ENCODE measurements at regions not wholly inside any gene's neighbourhood (a gene's known extent, or its start where the extent isn't known, plus 50 kb on each side); places are given as distances from the start of the nearest gene placed in this dataset.
"Not testable (repeated sequence)": the region's sequence is repeated elsewhere in the genome, so short reads cannot be mapped to it uniquely, and the experiment has no call there.

- intact Hi-C loops (cut with DNase I): no loop called here
Observed at GRCh38 chr6:164795056-164795815, 514.2 kb downstream of the C6orf118 start.

DNA sequence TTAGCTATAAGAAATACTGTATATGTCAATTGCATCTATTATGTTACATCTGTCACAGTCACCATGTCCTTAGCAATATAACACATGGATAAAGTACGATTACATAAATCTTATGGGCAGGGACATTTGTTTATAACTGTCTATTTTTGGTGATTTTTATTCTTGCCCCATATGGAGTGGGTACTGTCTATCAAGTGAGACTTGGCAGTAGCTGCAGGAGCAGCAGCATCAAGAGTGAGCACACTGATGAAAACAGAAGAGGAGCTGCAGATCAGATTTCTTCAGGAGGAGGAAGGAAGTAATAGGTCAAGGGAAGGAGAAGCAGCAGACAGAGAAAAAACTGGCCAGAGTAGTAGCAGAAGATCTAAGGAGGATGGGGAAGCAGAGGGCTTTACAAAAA lies 516.7 kb downstream of the C6orf118 start:
- intact Hi-C loops (cut with DNase I): no loop called here
- DNase-seq (ENCODE audit: missing footprints) (no peak), ATAC-seq (no peak)

More at GRCh38 chr6:164795056-164795815, 514.2 kb downstream of the C6orf118 start:
- no peak for ATAC-seq
- DNase-seq (ENCODE audit: missing footprints): no peak

GRCh38 chr6:164791498-164791897 lies 517.9 kb downstream of the C6orf118 start:
- ATAC-seq: no peak
- no peak for DNase-seq (ENCODE audit: missing footprints)
- intact Hi-C loops (cut with DNase I): no loop called here

DNA sequence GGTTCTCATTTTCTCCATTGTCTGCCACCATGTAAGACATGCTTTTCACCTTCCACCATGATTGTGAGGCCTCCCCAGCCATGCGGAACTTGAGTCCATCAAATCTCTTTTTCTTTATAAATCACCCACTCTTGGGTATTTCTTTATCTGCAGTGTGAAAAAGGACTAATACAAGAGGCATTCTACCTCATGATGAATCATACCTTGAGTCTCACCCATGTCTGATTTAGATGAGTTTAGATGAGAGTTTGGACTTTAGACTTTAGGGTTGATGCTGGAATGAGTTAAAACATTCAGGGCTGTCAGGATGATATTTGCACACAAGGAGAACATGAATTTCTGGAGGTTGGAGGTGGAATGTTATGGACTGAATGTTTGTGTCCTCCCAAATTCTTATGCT lies 545.6 kb downstream of the C6orf118 start:
- intact Hi-C loops (cut with DNase I): no loop called here
- ATAC-seq (no peak), DNase-seq (ENCODE audit: missing footprints) (no peak)

GRCh38 chr6:164757451-164757850 lies 552.0 kb downstream of the C6orf118 start:
- DNase-seq (ENCODE audit: missing footprints): no peak
- intact Hi-C loops (cut with DNase I): no loop called here
- ATAC-seq: no peak

DNA sequence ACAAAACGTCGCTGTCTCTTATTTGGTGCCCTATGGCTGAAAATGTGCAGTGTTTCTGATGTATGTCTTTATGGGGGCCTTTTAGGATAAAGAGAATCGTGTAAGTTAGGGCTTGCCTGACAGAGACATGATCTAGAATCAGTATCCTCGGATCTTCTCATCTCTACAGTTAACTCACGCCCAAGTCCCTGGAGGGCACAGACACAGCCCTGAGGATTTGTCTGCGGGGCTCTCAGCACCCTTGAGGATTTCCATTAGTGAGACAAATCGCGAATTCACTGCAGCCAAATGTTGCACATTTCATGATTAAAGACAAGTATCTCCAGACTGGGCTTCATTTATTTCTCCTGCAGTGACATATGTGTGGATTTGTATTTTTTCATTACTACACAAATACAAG lies 552.7 kb downstream of the C6orf118 start:
- DNase-seq (ENCODE audit: missing footprints) (no peak), ATAC-seq (no peak)
- intact Hi-C loops (cut with DNase I): no loop called here

DNA sequence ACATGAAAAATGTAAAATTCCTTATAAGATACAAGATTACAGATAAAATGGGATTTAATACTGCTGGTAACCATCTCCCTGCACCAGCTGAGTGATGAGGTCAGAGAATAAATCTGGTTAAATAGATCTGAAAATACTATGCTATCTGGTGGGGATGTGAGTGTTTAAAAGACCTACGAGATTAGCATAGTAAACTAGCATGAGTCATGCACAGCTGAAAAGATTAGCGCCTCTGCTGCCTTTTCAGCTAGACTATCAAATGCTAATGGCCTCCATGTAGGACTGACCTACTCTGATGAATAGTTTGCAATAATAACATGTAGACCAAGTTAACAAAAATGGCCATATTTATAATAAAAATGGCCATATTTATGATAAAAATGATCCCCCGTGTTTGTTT lies 553.3 kb downstream of the C6orf118 start:
- DNase-seq (ENCODE audit: missing footprints) (no peak), ATAC-seq (no peak)
- intact Hi-C loops (cut with DNase I): no loop called here

- DNase-seq (ENCODE audit: missing footprints) (no peak), ATAC-seq (no peak)
- intact Hi-C loops (cut with DNase I): no loop called here
Observed at GRCh38 chr6:164753517-164753916, 555.9 kb downstream of the C6orf118 start.

- intact Hi-C loops (cut with DNase I): no loop called here
- no peak for ATAC-seq
Observed at GRCh38 chr6:164751395-164751794, 558.0 kb downstream of the C6orf118 start.

DNA sequence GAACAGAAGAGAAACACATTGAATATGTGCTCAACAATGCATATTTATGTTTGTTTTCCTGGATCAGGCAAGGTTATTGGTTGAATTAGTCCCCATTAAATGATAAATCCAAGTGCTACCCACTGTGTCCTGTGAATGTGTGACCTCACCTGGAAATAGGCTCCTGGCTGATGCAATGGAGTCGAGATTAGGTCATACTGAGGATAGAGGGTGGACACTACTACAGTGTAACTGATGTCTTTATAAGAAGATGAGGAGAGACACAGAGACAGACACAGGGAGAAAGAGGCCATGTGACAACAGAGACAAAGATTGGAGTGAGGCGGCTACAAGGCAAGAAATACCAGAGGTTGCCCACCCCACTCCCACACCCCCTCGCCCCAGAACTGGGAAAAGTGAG lies 559.3 kb downstream of the C6orf118 start:
- intact Hi-C loops (cut with DNase I): no loop called here
- ATAC-seq (no peak), DNase-seq (ENCODE audit: missing footprints) (no peak)

More at GRCh38 chr6:164751395-164751794, 558.0 kb downstream of the C6orf118 start:
- DNase-seq (ENCODE audit: missing footprints): no peak

DNA sequence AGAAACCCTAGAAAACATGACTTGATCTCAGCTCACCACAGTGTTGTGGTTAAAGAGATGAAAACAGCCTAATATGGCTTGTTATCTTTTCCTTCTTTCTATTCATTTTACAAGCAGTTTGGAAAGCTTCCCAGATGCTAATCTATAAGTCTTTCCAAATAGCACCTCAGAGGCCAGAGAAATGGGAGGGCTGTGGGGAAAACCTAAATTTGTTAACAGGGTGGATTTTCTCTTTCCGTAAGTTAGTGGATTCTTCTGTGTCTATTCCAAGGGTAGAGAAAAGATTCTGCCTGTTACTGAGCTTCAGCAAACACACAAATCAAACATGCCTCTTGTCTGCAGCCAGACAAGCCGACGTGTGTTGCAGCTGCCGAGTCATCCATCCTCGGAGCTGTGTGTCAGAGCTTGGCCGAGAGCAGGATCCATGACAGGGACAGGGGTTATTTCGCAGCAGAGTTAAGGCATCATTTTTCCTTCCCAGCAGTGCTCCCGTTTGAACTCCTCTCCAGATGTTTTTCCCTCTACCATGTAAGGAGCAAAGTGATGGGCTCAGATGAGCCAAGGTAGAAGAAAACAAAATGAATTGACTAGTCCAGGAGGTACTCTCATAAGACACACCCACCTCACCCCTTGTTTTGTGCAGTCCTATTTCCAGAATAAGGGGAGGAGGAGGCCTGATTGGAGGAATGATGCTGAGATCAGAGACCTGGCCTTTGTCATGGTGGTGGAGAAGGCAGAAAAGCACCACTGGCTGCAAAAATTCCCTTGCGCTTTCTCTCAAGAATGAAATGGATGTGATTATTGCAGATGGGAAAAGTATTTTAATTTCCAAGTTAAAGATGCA lies 560.0 kb downstream of the C6orf118 start:
- no peak for DNase-seq (ENCODE audit: missing footprints)
- no peak for ATAC-seq
- intact Hi-C loops (cut with DNase I): no loop called here

- DNase-seq (ENCODE audit: missing footprints) (no peak), ATAC-seq (no peak)
- intact Hi-C loops (cut with DNase I): no loop called here
Observed at GRCh38 chr6:164744301-164744700, 565.1 kb downstream of the C6orf118 start.

DNA sequence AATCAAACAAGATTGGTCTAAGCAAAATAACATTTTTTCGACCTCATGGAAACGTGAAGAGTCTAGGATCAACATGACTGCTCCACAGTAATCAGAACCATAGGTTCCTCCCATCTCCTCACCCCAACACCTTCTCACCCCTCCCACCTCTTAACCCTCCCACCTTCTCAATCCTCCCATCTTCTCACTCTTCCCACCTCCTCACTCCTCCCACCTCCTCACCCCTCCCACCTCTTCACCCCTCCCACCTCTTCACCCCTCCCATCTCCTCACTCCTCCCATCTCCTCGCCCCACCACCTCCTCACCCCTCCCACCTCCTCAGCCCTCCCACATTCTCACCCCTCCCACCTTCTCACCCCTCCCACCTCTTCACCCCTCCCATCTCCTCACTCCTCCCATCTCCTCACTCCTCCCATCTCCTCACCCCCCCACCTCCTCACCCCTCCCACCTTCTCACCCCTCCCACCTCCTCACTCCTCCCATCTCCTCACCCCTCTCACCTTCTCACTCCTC lies 567.4 kb downstream of the C6orf118 start:
- DNase-seq (ENCODE audit: missing footprints) (no peak), ATAC-seq (no peak)
- intact Hi-C loops (cut with DNase I): no loop called here

DNA sequence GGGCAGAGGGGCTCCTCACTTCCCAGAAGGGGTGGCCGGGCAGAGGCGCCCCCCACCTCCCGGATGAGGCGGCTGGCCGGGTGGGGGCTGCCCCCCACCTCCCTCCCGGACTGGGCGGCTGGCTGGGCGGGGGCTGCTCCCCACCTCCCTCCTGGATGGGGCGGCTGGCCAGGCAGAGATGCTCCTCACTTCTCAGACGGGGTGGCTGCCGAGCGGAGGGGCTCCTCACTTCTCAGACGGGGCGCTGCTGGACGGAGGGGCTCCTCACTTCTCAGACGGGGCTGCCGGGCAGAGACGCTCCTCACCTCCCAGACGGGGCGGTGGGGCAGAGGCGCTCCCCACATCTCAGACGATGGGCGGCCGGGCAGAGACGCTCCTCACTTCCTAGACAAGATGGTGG lies 573.3 kb downstream of the C6orf118 start:
- ATAC-seq; DNase-seq (ENCODE audit: missing footprints); intact Hi-C loops (cut with DNase I): not testable (repeated sequence)

DNA sequence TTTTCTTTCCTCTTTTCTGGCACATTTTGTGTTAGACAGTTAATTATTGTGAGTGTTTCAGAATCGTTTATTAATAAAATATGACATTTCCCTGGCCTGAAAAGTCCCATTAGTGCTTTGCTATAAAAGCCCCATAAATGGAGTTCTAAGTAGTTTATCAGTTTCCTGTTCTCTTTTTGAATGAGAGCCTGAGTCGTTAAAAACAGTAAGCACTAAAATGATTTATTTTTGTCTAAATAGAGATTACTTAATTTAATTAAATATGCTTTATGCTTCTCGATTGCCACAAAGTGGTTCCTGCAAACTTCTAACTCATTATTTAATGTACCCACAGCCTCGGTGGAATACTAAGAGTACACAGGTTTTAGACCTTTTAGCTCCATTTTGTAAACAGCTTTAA lies 577.9 kb downstream of the C6orf118 start:
- intact Hi-C loops (cut with DNase I): no loop called here
- ATAC-seq (no peak), DNase-seq (ENCODE audit: missing footprints) (no peak)

DNA sequence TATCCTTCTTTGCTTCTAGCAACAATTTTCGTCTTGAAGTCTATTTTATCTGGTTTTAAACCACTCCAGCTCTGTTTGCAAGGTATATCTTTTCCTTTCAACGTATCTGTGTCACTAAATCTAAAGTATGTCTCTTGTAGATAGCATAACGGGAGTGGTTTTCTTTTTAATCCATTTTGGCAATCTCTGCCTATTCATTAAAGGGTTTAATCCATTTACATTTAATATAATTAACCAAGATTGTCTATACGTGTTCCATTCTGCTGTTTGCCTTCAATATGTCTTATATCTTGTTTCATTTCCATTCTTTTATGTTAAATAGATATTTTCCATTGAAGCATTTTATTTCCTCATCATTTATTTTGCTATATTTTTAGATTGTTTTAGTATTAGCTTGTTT lies 587.9 kb downstream of the C6orf118 start:
- ATAC-seq (no peak), DNase-seq (ENCODE audit: missing footprints) (no peak)
- intact Hi-C loops (cut with DNase I): no loop called here

DNA sequence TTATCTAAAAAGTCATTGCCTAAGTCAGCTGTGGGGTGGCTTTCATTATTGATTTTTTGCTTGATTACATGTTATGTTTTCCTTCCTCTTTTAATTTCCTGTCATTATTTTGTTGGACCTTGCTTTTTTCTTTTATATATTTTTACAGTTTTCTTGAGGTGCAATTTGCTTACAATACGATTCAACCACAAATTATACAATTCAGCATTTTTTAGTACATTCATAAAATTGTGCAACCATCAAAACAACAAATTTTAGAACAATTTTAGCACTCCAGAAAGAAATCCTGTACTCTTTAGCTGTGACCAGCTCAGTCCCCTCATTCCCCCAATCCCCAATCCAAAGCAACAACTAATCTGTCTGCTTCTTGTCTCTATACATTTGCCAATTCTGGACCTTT lies 608.9 kb downstream of the C6orf118 start:
- no peak for ATAC-seq
- intact Hi-C loops (cut with DNase I): no loop called here
- DNase-seq (ENCODE audit: missing footprints): no peak

DNA sequence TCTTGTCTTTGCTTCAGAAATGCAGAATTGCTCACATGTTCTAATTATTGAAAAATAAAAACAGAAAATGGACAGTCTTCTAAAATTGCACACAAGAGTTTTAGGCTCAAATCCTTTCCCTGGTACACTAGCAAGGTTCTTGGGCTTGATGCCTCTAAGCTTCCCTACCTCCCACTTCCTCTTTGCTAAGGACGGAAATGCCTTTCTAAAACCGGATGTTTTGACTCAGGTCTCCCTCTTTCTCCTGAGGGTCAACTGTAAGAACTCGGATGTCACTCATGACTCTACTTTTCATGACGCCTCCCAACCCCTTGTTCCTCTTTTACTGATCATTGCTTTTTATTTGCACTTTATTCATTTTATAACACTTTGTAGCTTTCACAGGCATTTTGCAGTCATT lies 613.5 kb downstream of the C6orf118 start:
- no peak for ATAC-seq
- intact Hi-C loops (cut with DNase I): no loop called here

DNA sequence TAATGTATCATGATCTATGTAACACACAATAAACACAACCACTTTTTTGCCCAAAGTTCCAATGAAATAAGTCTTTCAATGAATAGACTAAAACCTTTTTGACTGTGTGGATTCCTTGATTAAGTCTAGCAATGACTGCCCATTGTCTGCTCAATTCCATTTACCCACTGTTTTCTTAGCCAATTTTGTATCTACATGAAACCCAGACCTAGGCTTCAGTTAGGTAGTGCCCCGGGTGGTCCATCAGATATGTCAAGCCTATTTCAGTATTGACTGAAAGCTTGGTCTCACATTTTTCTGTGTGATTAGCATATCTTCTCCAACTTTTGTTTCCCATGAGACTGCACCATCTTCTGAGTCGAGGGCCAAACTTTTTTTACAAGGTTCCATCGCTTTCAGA lies 615.0 kb downstream of the C6orf118 start:
- intact Hi-C loops (cut with DNase I): no loop called here
- no peak for DNase-seq (ENCODE audit: missing footprints)
- no peak for ATAC-seq

More for the DNA sequence above, 613.5 kb downstream of the C6orf118 start:
- no peak for DNase-seq (ENCODE audit: missing footprints)

DNA sequence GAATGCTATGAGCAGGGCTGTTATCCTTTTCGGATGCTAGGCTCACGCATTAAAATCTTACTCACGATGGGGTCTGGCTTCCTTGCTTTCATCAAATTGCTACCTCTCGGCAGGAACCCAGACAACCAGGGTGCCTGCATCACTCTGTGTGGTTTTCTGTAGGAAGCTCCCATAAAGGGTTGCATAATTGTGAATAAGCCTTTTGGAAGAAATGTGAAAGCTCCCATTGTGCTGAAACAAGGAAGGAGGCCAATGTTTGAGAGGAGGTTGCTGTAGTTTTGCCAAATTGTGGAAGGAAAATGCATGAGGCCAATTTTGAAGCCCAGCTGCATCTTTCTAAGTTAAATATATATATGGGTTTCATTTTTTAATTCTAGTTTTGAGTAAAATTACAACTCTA lies 615.5 kb downstream of the C6orf118 start:
- DNase-seq (ENCODE audit: missing footprints) (no peak), ATAC-seq (peak; percentile 70)
- intact Hi-C loops (cut with DNase I): no loop called here
